ENCODE measurements at regions not wholly inside any gene's neighbourhood (a gene's known extent, or its start where the extent isn't known, plus 50 kb on each side); places are given as distances from the start of the nearest gene placed in this dataset.
"Not testable (repeated sequence)": the region's sequence is repeated elsewhere in the genome, so short reads cannot be mapped to it uniquely, and the experiment has no call there.

- DNase-seq (ENCODE audit: extremely low read depth, low read depth): not testable (repeated sequence)
These were observed 63.8 kb downstream of the SPANXA1 start for GRCh38 chrX:141520750-141521149.

- DNase-seq (ENCODE audit: extremely low read depth, low read depth): not testable (repeated sequence)
These were observed 108.8 kb downstream of the SPANXA1 start for GRCh38 chrX:141475788-141476187.

- DNase-seq (ENCODE audit: extremely low read depth, low read depth): no peak
These were observed 115.1 kb downstream of the SPANXA1 start for GRCh38 chrX:141469469-141469868.

GRCh38 chrX:141468940-141469339 lies 115.6 kb downstream of the SPANXA1 start:
- DNase-seq (ENCODE audit: extremely low read depth, low read depth): no peak

- DNase-seq (ENCODE audit: extremely low read depth, low read depth): peak; percentile 1
These were observed 117.1 kb downstream of the SPANXA1 start for GRCh38 chrX:141467442-141467841.

GRCh38 chrX:141455103-141455502 lies 129.4 kb downstream of the SPANXA1 start:
- no peak for DNase-seq (ENCODE audit: extremely low read depth, low read depth)

- no peak for DNase-seq (ENCODE audit: extremely low read depth, low read depth)
These were observed 140.6 kb downstream of the SPANXA1 start for GRCh38 chrX:141443922-141444321.

- DNase-seq (ENCODE audit: extremely low read depth, low read depth): no peak
These were observed 144.9 kb downstream of the SPANXA1 start for GRCh38 chrX:141439651-141440050.

GRCh38 chrX:141415889-141416288 lies 168.6 kb downstream of the SPANXA1 start:
- no peak for DNase-seq (ENCODE audit: extremely low read depth, low read depth)

GRCh38 chrX:141405853-141406492 lies 163.7 kb upstream of the SPANXC start:
- peak; percentile 33 for DNase-seq (ENCODE audit: extremely low read depth, low read depth)

- peak; percentile 6 for DNase-seq (ENCODE audit: extremely low read depth, low read depth)
These were observed 163.2 kb upstream of the SPANXC start for GRCh38 chrX:141405486-141405852.

- no peak for DNase-seq (ENCODE audit: extremely low read depth, low read depth)
These were observed 160.7 kb upstream of the SPANXC start for GRCh38 chrX:141402897-141403610.

- DNase-seq (ENCODE audit: extremely low read depth, low read depth): no peak
These were observed 154.2 kb upstream of the SPANXC start for GRCh38 chrX:141396536-141396935.

GRCh38 chrX:141375011-141375760 lies 132.9 kb upstream of the SPANXC start:
- no peak for DNase-seq (ENCODE audit: extremely low read depth, low read depth)

- DNase-seq (ENCODE audit: extremely low read depth, low read depth): no peak
These were observed 99.4 kb upstream of the SPANXC start for GRCh38 chrX:141341743-141342142.

GRCh38 chrX:141341341-141341740 lies 99.0 kb upstream of the SPANXC start:
- peak; percentile 13 for DNase-seq (ENCODE audit: extremely low read depth, low read depth)

- no peak for DNase-seq (ENCODE audit: extremely low read depth, low read depth)
These were observed 78.5 kb upstream of the SPANXC start for GRCh38 chrX:141320801-141321200.

- DNase-seq (ENCODE audit: extremely low read depth, low read depth): no peak
These were observed 72.1 kb upstream of the SPANXC start for GRCh38 chrX:141314441-141314840.

- DNase-seq (ENCODE audit: extremely low read depth, low read depth): no peak
These were observed 58.7 kb upstream of the SPANXC start for GRCh38 chrX:141301017-141301416.
